DND-41 (cell line): ENCODE measurements at regions not wholly inside any gene's neighbourhood (a gene's known extent, or its start where the extent isn't known, plus 50 kb on each side); places are given as distances from the start of the nearest gene placed in this dataset.

Experiments used
- ATAC-seq: fragments of 200-7000 bp; cut with Tn5 transposase; 3 replicates; pipeline ENCODE4 v1.9.1; 2021; ENCODE audit warnings: low read depth; ENCODE audit not compliant: insufficient read depth
- DNase-seq: peaks from one replicate; pipeline ENCODE4 v3.0.0-alpha.2; 2020
- H2AFZ ChIP-seq: 2 replicates; pipeline ENCODE4 v1.6.0; 2012; ENCODE audit warnings: low read depth, low read length
- H3K27ac ChIP-seq: 2 replicates; pipeline ENCODE4 v1.5.1; 2012; ENCODE audit warnings: low read length, inconsistent platforms
- H3K27me3 ChIP-seq: fragments of 200-600 bp; sonication (generic); 2 replicates; pipeline ENCODE4 v1.6.0; 2012; ENCODE audit warnings: low read length, mild to moderate bottlenecking, inconsistent platforms; ENCODE audit not compliant: insufficient read depth, poor library complexity
- H3K36me3 ChIP-seq: 2 replicates; pipeline ENCODE4 v1.5.1; 2012; ENCODE audit warnings: low read length, inconsistent platforms; ENCODE audit not compliant: insufficient read depth
- H3K4me1 ChIP-seq: 2 replicates; pipeline ENCODE4 v1.5.1; 2012; ENCODE audit warnings: mild to moderate bottlenecking, low read length; ENCODE audit not compliant: insufficient read depth
- H3K4me2 ChIP-seq: 2 replicates; pipeline ENCODE4 v1.6.0; 2012; ENCODE audit warnings: mild to moderate bottlenecking, moderate library complexity, low read length, inconsistent platforms; ENCODE audit not compliant: insufficient read depth
- H3K4me3 ChIP-seq, 2 experiments: fragments of 200-600 bp in 1 of 2; shearing (Covaris generic) in 1 of 2; 2 replicates each; pipeline ENCODE4 v1.5.1; 2012 to 2016; ENCODE audit warnings: inconsistent platforms in 2 of 2, low read length in 2 of 2, mild to moderate bottlenecking in 2 of 2, low read depth in 1 of 2, moderate library complexity in 1 of 2
- H3K79me2 ChIP-seq: 2 replicates; pipeline ENCODE4 v1.6.0; 2012; ENCODE audit warnings: low read length, inconsistent platforms; ENCODE audit not compliant: insufficient read depth
- H3K9ac ChIP-seq: 2 replicates; pipeline ENCODE4 v1.6.0; 2012; ENCODE audit warnings: low read depth, mild to moderate bottlenecking, inconsistent platforms, low read length, moderate library complexity
- H3K9me3 ChIP-seq: 2 replicates; pipeline ENCODE4 v1.5.1; 2012; ENCODE audit warnings: low read length, moderate library complexity, mild to moderate bottlenecking, inconsistent platforms; ENCODE audit not compliant: insufficient read depth, severe bottlenecking
- H4K20me1 ChIP-seq: 2 replicates; pipeline ENCODE4 v1.6.0; 2012; ENCODE audit warnings: low read length; ENCODE audit not compliant: insufficient read depth
- CTCF ChIP-seq: IDR thresholded peaks from 2 replicates; pipeline ENCODE4 v1.5.1; 2012; ENCODE audit warnings: borderline replicate concordance, low read length, moderate library complexity, mild to moderate bottlenecking; ENCODE audit not compliant: poor library complexity, severe bottlenecking; ENCODE audit errors: extremely low read depth
- EZH2 ChIP-seq: IDR thresholded peaks from 3 replicates; pipeline ENCODE4 v1.6.1; 2012; ENCODE audit warnings: borderline replicate concordance, low read depth, mild to moderate bottlenecking, moderate library complexity, low read length, inconsistent platforms; ENCODE audit not compliant: severe bottlenecking

- H3K9ac ChIP-seq = no peak overlapping the region
These were observed 637.8 kb downstream of the BCL11B start for GRCh38 chr14:98634043-98634820.

GRCh38 chr14:98638366-98638765, 633.6 kb downstream of the BCL11B start:
- Histone ChIP-seq H3K4me3 (no peak overlapping the region), H3K36me3 (no peaks in the 10 kb centered on the region), H3K4me2 (no peak overlapping the region), H2AFZ (no peak overlapping the region), H3K9ac (no peak overlapping the region), H4K20me1 (no peaks in the 10 kb centered on the region), H3K4me1 (no peaks in the 10 kb centered on the region), H3K27ac (no peak overlapping the region), H3K27me3 (no peaks in the 10 kb centered on the region), H3K9me3 (no peaks in the 10 kb centered on the region), H3K79me2 (no peaks in the 10 kb centered on the region)
- no peak for ATAC-seq
- TF ChIP-seq EZH2 (no peak), CTCF (no peak)
- DNase-seq = no peak

More at GRCh38 chr14:98634043-98634820, 637.8 kb downstream of the BCL11B start:
- Histone ChIP-seq H3K4me3 (no peak overlapping the region), H3K4me1 (no peaks in the 10 kb centered on the region), H4K20me1 (no peaks in the 10 kb centered on the region), H3K27me3 (no peaks in the 10 kb centered on the region), H3K79me2 (no peaks in the 10 kb centered on the region), H3K9me3 (no peaks in the 10 kb centered on the region), H3K27ac (no peak overlapping the region), H3K36me3 (no peaks in the 10 kb centered on the region), H3K4me2 (no peak overlapping the region), H2AFZ (no peak overlapping the region)
- TF ChIP-seq EZH2 (no peak), CTCF (no peak)
- ATAC-seq (no peak), DNase-seq (no peak)

GRCh38 chr14:98647754-98648153, 624.2 kb downstream of the BCL11B start:
- TF ChIP-seq CTCF (no peak), EZH2 (no peak)
- no peak overlapping the region for H2AFZ ChIP-seq
- H3K79me2 ChIP-seq = no peaks in the 10 kb centered on the region
- H3K27ac ChIP-seq = no peak overlapping the region
- ATAC-seq (no peak), DNase-seq (no peak)
- no peak overlapping the region for H3K4me2 ChIP-seq
- H3K36me3 ChIP-seq = no peaks in the 10 kb centered on the region
- H3K9ac ChIP-seq = no peak overlapping the region
- H3K9me3 ChIP-seq = no peaks in the 10 kb centered on the region
- no peaks in the 10 kb centered on the region for H4K20me1 ChIP-seq
- H3K4me1 ChIP-seq = no peaks in the 10 kb centered on the region
- H3K4me3 ChIP-seq = no peak overlapping the region
- H3K27me3 ChIP-seq = no peaks in the 10 kb centered on the region
